ENCODE measurements at regions not wholly inside any gene's neighbourhood (a gene's known extent, or its start where the extent isn't known, plus 50 kb on each side); places are given as distances from the start of the nearest gene placed in this dataset.
"Not testable (repeated sequence)": the region's sequence is repeated elsewhere in the genome, so short reads cannot be mapped to it uniquely, and the experiment has no call there.

GRCh38 chr12:127079636-127080035, 1187.3 kb upstream of the TMEM132C start:
- no peak for DNase-seq (ENCODE audit: low spot score)

DNA sequence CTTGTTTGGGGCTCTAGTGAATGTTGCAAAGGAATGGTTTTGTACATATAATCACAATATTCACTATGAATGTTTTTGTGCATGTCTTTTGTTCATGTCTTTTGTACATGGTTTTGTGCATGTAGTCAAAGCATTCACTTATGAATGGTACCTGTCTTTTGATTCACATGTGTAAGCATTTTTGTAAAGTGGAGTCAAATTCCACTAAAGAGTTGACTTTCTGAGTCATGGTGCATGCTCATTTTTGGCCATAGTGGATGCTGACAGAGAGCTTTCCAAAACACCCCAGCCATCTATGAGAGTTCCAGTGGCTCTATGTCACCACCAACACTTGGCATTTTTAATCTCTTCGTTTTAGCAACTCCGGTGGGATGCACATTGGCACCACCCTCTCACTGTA, 1185.9 kb upstream of the TMEM132C start:
- no peak for DNase-seq (ENCODE audit: low spot score)

DNA sequence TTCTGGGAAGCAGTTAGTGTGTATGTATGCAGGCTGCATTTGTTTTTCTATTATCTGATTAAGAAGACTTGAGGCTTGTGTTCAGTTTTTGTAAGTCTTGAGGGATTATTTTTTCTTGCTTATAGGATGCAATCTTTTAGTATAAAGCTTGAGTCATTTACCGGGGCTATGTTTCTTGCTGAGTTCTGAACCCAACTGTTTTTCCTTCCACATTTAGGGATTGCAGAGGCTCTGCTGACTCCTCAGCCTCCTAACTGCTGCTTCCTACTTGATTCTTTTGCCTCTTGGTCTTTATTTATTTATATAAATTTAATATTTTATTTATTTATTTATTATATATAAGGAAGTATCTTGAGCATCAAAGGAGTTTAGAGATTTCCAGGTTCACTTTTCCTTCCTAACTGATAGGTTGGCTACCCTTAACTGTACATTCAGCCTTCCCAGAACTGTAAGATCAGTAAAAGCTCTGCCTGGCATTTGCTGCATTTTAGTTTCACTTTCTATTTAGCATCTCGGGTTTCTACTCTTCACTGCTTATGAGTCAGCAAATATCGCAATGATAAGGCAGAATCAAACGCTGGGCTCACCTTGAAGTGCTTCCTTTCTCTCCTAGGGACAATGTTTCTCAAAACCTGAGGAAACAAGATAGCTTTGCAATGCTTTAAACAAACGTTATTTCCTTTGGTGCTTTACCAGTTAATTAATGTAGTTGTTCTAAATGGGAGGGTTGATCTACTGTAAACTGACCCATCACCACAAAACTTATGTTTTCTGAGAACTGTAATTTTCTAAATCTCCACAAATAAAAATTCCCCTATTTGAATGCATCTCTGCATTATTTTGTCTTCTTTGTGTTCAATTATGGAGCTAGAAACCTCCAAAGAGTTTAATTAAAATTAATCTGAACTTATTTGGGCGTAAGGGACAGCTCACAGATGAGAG, 1183.7 kb upstream of the TMEM132C start:
- peak; percentile 32 for DNase-seq (ENCODE audit: low spot score)

DNA sequence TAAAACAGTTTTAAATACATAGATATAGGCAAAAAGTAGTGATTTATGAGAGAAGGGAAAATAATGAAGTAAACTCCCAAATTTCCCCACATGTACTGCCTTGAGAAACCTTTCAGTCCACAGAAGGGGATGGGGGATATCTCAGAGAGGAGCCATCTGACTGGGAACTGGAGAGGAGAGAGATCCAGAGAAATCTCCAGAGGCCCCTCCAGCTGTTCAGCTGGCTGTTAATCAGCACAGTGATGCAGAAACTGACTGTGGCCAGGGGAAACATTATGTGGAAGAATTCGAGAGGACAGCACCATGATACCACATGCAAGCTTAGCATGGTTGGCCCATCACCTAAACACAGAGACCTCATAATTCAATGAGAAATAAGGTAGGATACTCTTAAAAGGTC, 1165.9 kb upstream of the TMEM132C start:
- no peak for DNase-seq (ENCODE audit: low spot score)

DNA sequence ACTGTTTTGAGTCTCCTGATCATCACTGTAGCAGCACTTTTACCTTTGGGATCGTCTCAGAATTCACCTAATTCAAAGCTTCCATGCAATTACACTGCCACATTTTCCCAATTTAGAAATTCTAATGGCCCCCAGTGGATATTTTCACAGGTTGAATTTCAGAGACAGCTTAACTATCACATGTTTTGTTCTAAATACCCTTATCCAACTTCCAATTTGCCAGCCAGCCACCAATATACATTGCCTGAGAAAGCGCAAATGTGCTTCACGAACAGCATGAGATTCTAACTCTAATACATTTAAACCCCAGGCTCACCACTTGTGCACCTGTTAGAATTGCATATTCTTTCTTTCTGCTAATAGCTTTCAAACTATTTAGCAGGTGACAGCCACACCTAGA, 1160.9 kb upstream of the TMEM132C start:
- no peak for DNase-seq (ENCODE audit: low spot score)

GRCh38 chr12:127106697-127107096, 1160.3 kb upstream of the TMEM132C start:
- DNase-seq (ENCODE audit: low spot score), result no peak

GRCh38 chr12:127107744-127108143, 1159.2 kb upstream of the TMEM132C start:
- no peak for DNase-seq (ENCODE audit: low spot score)

DNA sequence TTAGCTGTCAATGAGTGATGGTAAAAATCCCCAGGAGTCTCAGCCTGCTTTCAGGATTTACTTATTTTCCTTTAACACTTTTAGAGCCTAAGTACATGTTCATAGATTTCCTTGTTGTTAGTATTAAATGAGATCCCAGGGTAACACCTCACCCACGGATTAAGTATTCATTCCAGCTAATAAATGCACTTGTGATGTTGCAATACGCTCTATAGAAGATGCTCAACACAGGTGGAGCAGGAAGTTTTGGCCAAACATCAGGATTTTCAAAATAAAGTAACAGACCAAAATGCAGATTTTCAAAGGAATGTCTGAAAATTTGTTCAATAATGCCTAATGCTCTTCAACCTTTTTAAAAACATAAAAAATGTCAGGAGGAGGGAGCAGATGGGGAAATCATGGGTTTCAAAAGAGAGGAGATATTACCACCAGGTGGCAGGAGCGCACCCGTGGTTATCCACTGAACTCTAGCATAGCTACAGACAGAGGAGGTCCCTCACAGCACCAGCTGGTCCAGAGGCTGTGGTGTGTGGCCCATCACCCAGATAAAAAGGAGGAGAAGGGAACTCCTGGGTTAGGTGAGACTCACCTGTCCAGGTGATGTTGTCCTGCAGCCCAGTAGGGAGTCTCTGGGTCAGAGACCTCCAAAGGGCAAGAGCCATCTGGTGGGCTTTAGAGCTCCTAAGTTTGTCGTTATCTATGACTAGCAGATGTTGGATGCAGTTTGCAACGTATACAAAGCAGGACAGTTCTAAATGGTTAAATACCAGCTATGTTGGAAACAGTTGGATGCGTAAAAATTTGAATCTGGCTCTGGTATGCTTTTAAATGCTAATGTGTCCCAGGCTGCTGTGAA, 1158.4 kb upstream of the TMEM132C start:
- peak; percentile 51 for DNase-seq (ENCODE audit: low spot score)

DNA sequence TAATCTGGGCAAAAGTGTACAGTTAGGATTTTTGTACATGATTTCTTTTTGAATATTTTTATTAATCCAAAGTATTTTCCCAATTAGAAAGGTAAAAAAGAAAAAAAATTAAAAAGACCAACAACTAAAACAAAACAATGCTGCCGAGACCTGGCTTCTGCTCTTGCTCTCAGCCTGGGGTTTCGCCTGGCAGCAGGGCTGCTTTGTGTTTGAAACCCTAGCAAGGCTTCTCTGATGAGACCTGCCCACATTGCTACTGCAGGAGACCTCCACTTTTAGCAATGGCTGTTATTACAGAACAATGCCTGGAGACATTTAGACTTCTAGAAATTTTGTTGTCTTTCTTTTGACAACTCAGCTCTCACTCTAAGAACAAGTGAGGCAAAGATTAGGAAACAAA, 1153.0 kb upstream of the TMEM132C start:
- DNase-seq (ENCODE audit: low spot score), result no peak

DNA sequence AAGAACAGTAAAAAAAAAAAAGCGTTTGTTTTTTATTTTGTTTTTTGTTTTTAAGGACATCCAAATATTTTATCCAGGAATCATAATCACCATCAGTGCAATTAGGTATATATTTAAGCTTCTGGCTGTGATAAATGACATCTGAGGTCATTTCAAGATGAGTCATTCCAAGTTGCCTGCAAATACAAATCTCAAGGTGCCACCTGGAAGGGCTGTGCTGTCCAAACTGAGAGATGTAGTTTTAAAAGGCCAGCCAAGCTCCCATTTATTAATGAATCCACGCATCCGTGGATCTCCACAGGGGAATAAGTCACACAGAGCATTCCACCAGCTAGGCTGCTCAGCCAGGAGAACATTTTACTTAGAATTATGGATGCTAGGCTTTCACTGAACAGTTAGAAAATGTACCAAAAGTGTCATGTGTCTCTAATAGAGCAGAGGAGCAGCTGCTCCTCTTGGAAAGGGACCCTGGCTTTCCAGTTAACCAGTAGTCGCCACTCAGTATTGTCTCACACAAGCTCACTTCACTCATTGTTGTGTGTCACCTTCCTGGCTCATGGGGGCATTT, 1151.4 kb upstream of the TMEM132C start:
- no peak for DNase-seq (ENCODE audit: low spot score)

DNA sequence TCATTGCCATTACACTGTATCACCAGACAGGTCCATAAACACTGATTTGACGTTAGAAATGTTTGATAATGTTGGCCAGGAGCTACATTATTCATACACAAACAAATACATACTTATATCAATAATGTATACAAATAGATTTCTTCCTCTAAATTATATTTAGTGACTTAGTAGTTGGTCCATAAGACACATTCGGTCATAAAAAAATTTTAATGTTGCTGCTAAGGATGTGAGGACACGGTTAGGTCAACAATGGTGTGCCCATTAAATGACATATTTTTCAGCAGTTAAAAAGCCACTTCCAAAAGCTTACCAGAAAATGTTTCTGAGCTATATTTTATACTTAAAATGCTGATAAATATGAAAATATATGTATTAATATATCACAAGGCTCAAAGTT, 1148.7 kb upstream of the TMEM132C start:
- DNase-seq (ENCODE audit: low spot score), result no peak

DNA sequence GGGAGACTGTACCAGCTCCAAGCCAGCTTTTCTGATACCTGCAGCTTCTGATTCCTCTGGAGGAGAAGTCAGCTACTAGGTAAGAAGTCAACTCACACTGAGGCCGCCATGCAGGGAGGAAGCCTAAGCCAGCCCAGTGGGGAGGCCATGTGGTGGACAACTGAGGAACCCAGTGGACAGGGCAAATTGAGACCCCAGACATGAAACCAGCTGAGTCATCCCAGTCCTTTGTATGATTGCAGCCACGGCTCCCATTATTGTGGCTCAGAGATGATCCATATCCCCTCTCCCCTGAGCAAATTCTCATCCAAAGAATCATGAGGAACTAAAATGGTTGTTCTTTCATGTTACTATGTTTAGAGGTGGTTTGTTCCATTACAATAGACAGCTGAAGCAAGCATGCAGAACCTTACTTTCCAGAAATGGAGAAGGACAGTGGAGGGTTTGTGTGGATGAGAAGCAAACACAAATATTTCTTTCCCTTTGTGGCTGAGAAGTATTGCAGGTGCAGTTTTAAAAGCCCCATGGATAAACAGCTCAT, 1147.3 kb upstream of the TMEM132C start:
- DNase-seq (ENCODE audit: low spot score), result no peak

DNA sequence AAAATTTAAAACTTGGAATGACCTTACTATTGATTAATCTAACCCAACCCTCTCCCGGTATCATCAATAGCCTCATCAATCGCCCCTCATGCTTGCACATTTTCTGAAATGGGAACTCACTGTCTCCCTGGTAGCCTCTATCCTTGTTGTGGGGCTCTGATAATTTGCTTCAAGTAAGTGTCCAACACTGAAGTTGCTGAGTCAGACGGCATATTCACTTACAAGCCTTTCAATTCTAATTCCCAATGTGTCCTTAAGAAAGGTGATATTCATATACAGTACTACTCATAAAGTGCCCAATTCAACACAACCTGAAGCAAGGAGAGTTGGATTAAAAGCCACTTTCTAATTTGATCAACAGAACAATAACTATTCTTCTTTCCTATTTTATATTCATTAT, 1146.1 kb upstream of the TMEM132C start:
- DNase-seq (ENCODE audit: low spot score), result no peak

DNA sequence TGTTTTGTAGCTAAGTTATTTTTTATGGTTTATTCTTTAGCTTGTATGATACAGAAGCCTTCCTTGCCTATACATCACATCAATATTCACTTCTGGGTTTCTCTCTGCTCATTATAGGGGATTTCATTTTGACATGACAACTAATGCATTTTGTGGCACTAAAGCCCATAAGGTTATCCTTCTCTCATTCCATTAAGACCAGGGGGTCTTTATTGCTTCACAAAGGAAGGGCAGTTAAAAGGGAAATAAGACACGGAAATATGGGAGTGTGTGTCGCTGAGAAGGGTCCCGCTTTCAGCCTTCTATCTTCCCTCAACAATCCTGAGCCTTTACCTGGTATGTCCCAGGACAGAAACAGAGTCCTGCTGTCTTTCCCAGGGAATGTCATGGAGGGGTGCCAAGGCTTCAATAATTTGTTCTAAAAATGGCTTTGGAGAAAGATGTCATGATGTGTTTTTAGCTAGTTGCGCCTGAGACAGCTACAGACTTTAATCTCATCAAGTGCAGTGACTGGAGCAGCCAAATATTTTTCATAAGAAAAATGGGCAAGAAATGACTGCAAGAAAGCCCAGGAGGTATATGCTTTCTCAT, 1145.4 kb upstream of the TMEM132C start:
- DNase-seq (ENCODE audit: low spot score), result no peak

DNA sequence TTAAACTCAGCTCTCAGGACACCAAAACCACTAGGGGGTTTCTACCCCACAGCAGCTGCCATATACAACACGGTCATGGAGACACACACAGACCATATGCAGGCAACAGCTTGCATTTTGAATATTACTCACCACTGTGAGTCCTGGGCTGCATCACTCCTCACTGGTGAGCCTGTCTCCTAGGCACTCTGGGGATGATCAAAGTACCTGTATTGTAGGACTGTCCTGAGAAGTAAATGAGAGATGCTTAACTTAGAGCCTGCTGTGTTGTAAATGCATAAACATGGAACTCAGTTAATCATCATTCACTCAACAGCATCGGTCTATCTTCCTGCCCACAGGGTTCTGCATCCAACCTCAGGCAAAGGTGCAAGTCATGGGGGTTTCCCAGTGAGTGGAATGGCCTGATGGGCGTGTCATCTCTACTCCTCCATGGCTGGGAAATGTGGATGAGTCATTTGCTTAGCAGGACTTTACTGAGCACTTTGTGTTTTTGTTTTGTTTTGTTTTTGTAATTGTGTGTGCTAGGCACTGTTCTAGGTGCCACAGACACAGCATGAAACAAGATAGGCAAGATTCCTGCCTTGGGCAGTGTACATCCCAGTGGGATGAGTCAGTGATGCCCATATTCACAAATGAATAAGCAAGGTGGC, 1141.2 kb upstream of the TMEM132C start:
- DNase-seq (ENCODE audit: low spot score), result no peak

GRCh38 chr12:127126260-127126628, 1140.7 kb upstream of the TMEM132C start:
- no peak for DNase-seq (ENCODE audit: low spot score)

DNA sequence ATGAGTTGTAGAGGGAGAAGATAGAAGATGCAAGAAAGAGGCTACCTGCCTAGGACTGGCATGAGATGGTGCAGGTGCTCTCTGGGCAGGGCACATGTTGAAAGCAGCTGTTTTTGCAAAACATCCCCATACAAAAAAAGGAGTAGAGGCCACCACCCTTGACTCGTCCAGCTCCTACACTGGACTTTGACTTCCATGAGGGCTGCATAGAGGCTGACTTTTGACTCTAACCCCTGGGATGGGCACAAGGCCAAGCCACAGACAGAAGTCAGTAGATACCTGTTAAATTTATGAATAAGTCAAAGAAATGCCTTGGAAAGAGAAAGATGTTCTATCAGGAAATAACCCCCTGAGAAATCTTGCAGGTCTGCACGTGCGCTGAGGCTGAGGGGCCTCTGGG, 1139.1 kb upstream of the TMEM132C start:
- no peak for DNase-seq (ENCODE audit: low spot score)

GRCh38 chr12:127130506-127131124, 1136.4 kb upstream of the TMEM132C start:
- DNase-seq (ENCODE audit: low spot score), result no peak

DNA sequence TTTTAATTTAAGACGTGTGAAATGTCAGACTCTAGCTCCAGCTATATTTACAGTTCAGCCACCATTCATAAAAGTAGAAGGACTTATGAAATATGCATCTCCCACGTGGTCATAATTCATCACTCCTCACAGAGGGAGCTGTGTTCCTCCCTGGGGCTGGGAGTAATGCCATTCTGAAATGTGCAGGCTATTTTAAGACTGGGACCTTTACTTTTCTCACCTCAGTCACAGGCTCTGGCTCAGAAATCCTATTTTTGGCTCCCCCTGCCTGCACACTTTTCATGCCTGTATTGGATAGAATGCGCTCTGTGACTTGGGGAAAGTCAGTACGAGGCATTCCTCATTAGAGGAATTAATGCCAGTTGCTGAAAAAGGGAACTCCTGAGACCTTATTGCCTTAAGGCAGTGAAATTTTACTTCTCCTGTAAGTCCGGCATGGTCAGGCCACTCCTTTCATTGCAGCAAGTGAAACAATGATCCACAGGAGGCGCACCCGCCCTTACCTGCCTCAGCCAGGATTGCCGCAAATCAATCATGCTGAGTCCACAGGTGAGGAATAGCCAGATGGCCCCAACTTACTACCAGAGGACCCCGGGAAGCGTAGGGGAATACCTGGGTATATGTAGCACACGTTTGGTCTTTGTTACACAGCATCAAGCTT, 1133.2 kb upstream of the TMEM132C start:
- DNase-seq (ENCODE audit: low spot score), result no peak

- DNase-seq (ENCODE audit: low spot score), result not testable (repeated sequence)
Observed at GRCh38 chr12:127140864-127141484, 1126.0 kb upstream of the TMEM132C start.

All from D341Med (cell line).